22Rv1 (cell line): ENCODE measurements at regions not wholly inside any gene's neighbourhood (a gene's known extent, or its start where the extent isn't known, plus 50 kb on each side); places are given as distances from the start of the nearest gene placed in this dataset.

Experiments used
- CTCF ChIP-seq: fragments of 450-650 bp; IDR thresholded peaks from 2 replicates; pipeline ENCODE4 v1.5.1; 2017; ENCODE audit warnings: mild to moderate bottlenecking
- ZFX ChIP-seq: fragments of 450-650 bp; IDR thresholded peaks from 2 replicates; pipeline ENCODE4 v1.6.1; 2017; ENCODE audit warnings: antibody characterized with exemption, borderline replicate concordance

GRCh38 chr4:174404677-174405076, 117.6 kb downstream of the HPGD start:
- TF ChIP-seq CTCF (no peak), ZFX (no peak)
